ENCODE measurements at regions not wholly inside any gene's neighbourhood (a gene's known extent, or its start where the extent isn't known, plus 50 kb on each side); places are given as distances from the start of the nearest gene placed in this dataset.

GRCh38 chr5:8386719-8387288 is 517.9 kb downstream of the MTRR start:
- TF ChIP-seq CTCF (IDR thresholded peaks at IDR 0.05; ENCODE audit: borderline replicate concordance, control extremely low read depth, extremely low read depth, insufficient read depth, missing control alignments): no peak
- in situ Hi-C loops (cut with MboI; ENCODE audit: low sequenced_read_pairs, unreplicated experiment): no loop called here
- no peak for DNase-seq (ENCODE audit: low spot score)

GRCh38 chr5:8391911-8392310 is 523.0 kb downstream of the MTRR start:
- no peak for TF ChIP-seq CTCF (IDR thresholded peaks at IDR 0.05; ENCODE audit: borderline replicate concordance, control extremely low read depth, extremely low read depth, insufficient read depth, missing control alignments)
- no peak for DNase-seq (ENCODE audit: low spot score)
- in situ Hi-C loops (cut with MboI; ENCODE audit: low sequenced_read_pairs, unreplicated experiment): no loop called here

GRCh38 chr5:8393240-8393639 is 524.3 kb downstream of the MTRR start:
- no peak for TF ChIP-seq CTCF (IDR thresholded peaks at IDR 0.05; ENCODE audit: borderline replicate concordance, control extremely low read depth, extremely low read depth, insufficient read depth, missing control alignments)
- in situ Hi-C loops (cut with MboI; ENCODE audit: low sequenced_read_pairs, unreplicated experiment): no loop called here
- DNase-seq (ENCODE audit: low spot score): no peak

- no peak for TF ChIP-seq CTCF (IDR thresholded peaks at IDR 0.05; ENCODE audit: borderline replicate concordance, control extremely low read depth, extremely low read depth, insufficient read depth, missing control alignments)
- in situ Hi-C loops (cut with MboI; ENCODE audit: low sequenced_read_pairs, unreplicated experiment): no loop called here
- no peak for DNase-seq (ENCODE audit: low spot score)
Observed at GRCh38 chr5:8394965-8395364, 526.0 kb downstream of the MTRR start.

- in situ Hi-C loops (cut with MboI; ENCODE audit: low sequenced_read_pairs, unreplicated experiment): no loop called here
- no peak for DNase-seq (ENCODE audit: low spot score)
- no peak for TF ChIP-seq CTCF (IDR thresholded peaks at IDR 0.05; ENCODE audit: borderline replicate concordance, control extremely low read depth, extremely low read depth, insufficient read depth, missing control alignments)
Observed at GRCh38 chr5:8396246-8396645, 527.3 kb downstream of the MTRR start.

GRCh38 chr5:8396756-8397155 is 527.8 kb downstream of the MTRR start:
- DNase-seq (ENCODE audit: low spot score): no peak
- no peak for TF ChIP-seq CTCF (IDR thresholded peaks at IDR 0.05; ENCODE audit: borderline replicate concordance, control extremely low read depth, extremely low read depth, insufficient read depth, missing control alignments)
- in situ Hi-C loops (cut with MboI; ENCODE audit: low sequenced_read_pairs, unreplicated experiment): no loop called here

- no peak for TF ChIP-seq CTCF (IDR thresholded peaks at IDR 0.05; ENCODE audit: borderline replicate concordance, control extremely low read depth, extremely low read depth, insufficient read depth, missing control alignments)
- in situ Hi-C loops (cut with MboI; ENCODE audit: low sequenced_read_pairs, unreplicated experiment): no loop called here
- DNase-seq (ENCODE audit: low spot score): no peak
Observed at GRCh38 chr5:8399471-8399870, 530.5 kb downstream of the MTRR start.
